Hepatocyte (in vitro differentiated cells): ENCODE measurements at regions not wholly inside any gene's neighbourhood (a gene's known extent, or its start where the extent isn't known, plus 50 kb on each side); places are given as distances from the start of the nearest gene placed in this dataset.
A peak's percentile ranks its signal among the peaks of the same experiment; 100 is the strongest.

Source experiments
- DNase-seq: peaks from one replicate; pipeline ENCODE4 v3.0.0-alpha.2; 2016; ENCODE audit warnings: low spot score
- H2AFZ ChIP-seq: fragments of 200-600 bp; sonication (generic); 2 replicates; pipeline ENCODE4 v1.6.0; 2016; ENCODE audit warnings: antibody characterized with exemption, mild to moderate bottlenecking
- H3K27ac ChIP-seq: fragments of 200-600 bp; sonication (generic); 2 replicates; pipeline ENCODE4 v1.5.1; 2016; ENCODE audit warnings: mild to moderate bottlenecking
- H3K27me3 ChIP-seq: fragments of 200-600 bp; sonication (generic); 2 replicates; pipeline ENCODE4 v1.6.1; 2016
- H3K36me3 ChIP-seq: fragments of 200-600 bp; sonication (generic); replicated peaks from 2 replicates; pipeline ENCODE4 v1.5.1; 2016; ENCODE audit warnings: low read depth; ENCODE audit not compliant: insufficient read depth
- H3K4me1 ChIP-seq: fragments of 200-600 bp; sonication (generic); 2 replicates; pipeline ENCODE4 v1.5.1; 2016; ENCODE audit warnings: mild to moderate bottlenecking, moderate library complexity; ENCODE audit not compliant: insufficient read depth
- H3K4me2 ChIP-seq: fragments of 200-600 bp; sonication (generic); 2 replicates; pipeline ENCODE4 v1.6.0; 2016
- H3K4me3 ChIP-seq: fragments of 200-600 bp; sonication (generic); 2 replicates; pipeline ENCODE4 v1.5.1; 2016; ENCODE audit warnings: mild to moderate bottlenecking
- H3K79me2 ChIP-seq: fragments of 200-600 bp; sonication (generic); 2 replicates; pipeline ENCODE4 v1.6.0; 2017; ENCODE audit warnings: mild to moderate bottlenecking
- H3K9me2 ChIP-seq: fragments of 200-600 bp; sonication (generic); replicated peaks from 2 replicates; pipeline ENCODE4 v1.6.0; 2017; ENCODE audit warnings: mild to moderate bottlenecking; ENCODE audit not compliant: insufficient read depth
- H3K9me3 ChIP-seq: fragments of 200-600 bp; sonication (generic); 2 replicates; pipeline ENCODE4 v1.5.1; 2016; ENCODE audit warnings: low read depth, mild to moderate bottlenecking
- H4K20me1 ChIP-seq: fragments of 200-600 bp; sonication (generic); 2 replicates; pipeline ENCODE4 v1.6.0; 2016; ENCODE audit warnings: mild to moderate bottlenecking; ENCODE audit not compliant: insufficient read depth, poor library complexity, severe bottlenecking
- EZH2 ChIP-seq: fragments of 200-600 bp; sonication (generic); IDR thresholded peaks from 2 replicates; pipeline ENCODE4 v1.6.1; 2016; ENCODE audit warnings: antibody characterized with exemption, mild to moderate bottlenecking, borderline replicate concordance
- EZH2phosphoT487 ChIP-seq: fragments of 200-600 bp; sonication (generic); IDR thresholded peaks from one replicate; pipeline ENCODE4 v1.6.1; 2018; ENCODE audit warnings: antibody characterized with exemption, mild to moderate bottlenecking, low read depth, moderate library complexity; ENCODE audit not compliant: unreplicated experiment, severe bottlenecking
- WGBS: methylation state at CpG from one replicate; pipeline ENCODE4 v1.1.6; 2016; ENCODE audit warnings: low lambda C conversion rate; ENCODE audit errors: missing lambda C conversion rate; 5-methylcytosine and 5-hydroxymethylcytosine counted together
- TF ChIP-seq, protein P1 (sequence below): fragments of 200-600 bp; sonication (generic); IDR thresholded peaks from 2 replicates; pipeline ENCODE4 v1.5.1; 2016; ENCODE audit warnings: antibody characterized with exemption, mild to moderate bottlenecking; ENCODE audit not compliant: poor library complexity

DNA sequence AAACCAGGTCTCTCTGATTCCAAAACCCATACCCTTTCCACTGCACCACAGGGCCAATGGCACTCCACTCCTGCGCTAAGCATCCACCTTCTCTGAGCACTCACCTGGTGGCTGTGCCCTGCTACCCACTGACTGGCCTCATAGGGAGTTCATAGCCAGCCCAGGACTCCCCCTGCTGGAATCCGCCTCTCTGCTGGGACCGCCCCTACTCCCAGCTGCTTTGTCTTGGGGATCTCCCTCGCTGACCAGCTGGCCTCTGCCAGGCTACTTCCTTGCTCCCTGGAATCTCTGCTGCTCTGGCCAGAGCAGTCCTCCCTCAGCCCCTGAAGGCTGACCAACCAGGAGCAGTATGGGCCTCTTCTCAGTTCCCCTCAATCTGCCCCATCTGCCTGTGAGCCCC is 129.7 kb downstream of the FAXC start:
- Histone ChIP-seq H3K4me3 (no peak overlapping the region), H3K4me1 (no peaks in the 10 kb centered on the region), H3K36me3 (no peaks in the 10 kb centered on the region), H3K27ac (no peak overlapping the region), H4K20me1 (no peaks in the 10 kb centered on the region), H3K79me2 (no peaks in the 10 kb centered on the region), H2AFZ (no peak overlapping the region), H3K27me3 (no peaks in the 10 kb centered on the region), H3K9me3 (no peaks in the 10 kb centered on the region), H3K4me2 (no peak overlapping the region), H3K9me2 (no peaks in the 10 kb centered on the region)
- WGBS = 14% methylated on average over 4 of the region's 4 CpGs
- TF ChIP-seq, protein P1, sequence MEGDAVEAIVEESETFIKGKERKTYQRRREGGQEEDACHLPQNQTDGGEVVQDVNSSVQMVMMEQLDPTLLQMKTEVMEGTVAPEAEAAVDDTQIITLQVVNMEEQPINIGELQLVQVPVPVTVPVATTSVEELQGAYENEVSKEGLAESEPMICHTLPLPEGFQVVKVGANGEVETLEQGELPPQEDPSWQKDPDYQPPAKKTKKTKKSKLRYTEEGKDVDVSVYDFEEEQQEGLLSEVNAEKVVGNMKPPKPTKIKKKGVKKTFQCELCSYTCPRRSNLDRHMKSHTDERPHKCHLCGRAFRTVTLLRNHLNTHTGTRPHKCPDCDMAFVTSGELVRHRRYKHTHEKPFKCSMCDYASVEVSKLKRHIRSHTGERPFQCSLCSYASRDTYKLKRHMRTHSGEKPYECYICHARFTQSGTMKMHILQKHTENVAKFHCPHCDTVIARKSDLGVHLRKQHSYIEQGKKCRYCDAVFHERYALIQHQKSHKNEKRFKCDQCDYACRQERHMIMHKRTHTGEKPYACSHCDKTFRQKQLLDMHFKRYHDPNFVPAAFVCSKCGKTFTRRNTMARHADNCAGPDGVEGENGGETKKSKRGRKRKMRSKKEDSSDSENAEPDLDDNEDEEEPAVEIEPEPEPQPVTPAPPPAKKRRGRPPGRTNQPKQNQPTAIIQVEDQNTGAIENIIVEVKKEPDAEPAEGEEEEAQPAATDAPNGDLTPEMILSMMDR = no peak
- TF ChIP-seq EZH2 = no peak
- TF ChIP-seq EZH2phosphoT487 = no peak
- DNase-seq = peak; percentile 49

DNA sequence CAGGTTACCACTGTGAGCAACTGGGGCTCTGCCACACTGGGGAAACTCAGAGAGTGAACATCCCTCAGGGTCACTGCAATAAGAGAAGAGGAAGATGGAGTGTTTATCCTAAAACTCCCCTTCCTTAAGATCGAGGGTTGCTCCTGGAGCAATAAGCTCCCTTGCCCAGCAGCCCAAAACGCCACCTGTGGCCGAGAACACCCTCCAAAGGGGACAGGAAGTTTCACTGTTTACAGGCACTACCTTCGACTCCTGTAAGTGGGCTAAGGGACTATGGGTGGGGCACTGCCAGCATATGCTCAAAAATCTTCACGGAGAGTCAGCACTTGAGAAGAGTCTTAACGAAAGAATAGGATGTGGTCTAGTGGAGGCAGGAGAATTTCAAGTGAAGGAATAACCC is 132.5 kb downstream of the FAXC start:
- H3K4me2 ChIP-seq = no peak overlapping the region
- DNase-seq = no peak
- no peaks in the 10 kb centered on the region for H4K20me1 ChIP-seq
- no peaks in the 10 kb centered on the region for H3K9me3 ChIP-seq
- H2AFZ ChIP-seq = no peak overlapping the region
- H3K27me3 ChIP-seq = no peaks in the 10 kb centered on the region
- no peaks in the 10 kb centered on the region for H3K36me3 ChIP-seq
- no peak overlapping the region for H3K4me3 ChIP-seq
- H3K9me2 ChIP-seq = no peaks in the 10 kb centered on the region
- WGBS = 42% methylated on average over 6 of the region's 6 CpGs
- H3K79me2 ChIP-seq = no peaks in the 10 kb centered on the region
- no peaks in the 10 kb centered on the region for H3K4me1 ChIP-seq
- no peak overlapping the region for H3K27ac ChIP-seq
- no peak for TF ChIP-seq EZH2phosphoT487
- TF ChIP-seq, protein P1 = no peak
- no peak for TF ChIP-seq EZH2

DNA sequence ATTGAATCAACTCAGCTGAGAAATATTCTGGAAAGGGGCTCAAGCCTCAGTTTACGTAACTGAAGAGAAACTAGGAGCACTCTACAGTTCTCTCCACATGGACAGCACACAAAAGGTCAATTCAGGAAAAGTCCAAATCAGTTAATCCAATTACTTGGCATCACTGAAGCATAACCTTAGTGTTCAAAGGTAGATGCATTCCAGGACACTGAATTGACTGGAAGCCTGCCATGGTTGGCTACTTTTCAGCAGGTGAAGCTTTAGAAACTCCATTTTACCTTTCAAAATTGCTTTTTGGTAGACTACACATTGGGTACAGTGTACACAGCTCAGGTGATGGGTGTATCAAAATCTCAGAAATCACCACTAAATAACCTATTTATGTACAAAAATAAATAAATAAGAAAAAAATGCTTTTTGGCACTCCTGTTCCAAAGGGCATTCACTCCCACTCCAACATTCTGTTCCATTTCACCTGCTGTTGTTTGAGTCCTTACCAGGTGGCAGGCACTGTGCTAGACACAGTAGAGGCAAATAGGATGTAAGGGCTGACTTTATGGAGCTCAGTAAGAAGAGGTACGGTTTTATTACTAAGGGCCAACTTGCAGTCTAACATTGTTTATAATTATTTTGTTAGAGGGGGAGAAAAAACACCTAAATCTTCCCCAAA is 153.4 kb downstream of the FAXC start:
- no peaks in the 10 kb centered on the region for H3K4me1 ChIP-seq
- H3K27ac ChIP-seq = no peak overlapping the region
- TF ChIP-seq EZH2phosphoT487 (no peak), EZH2 (no peak)
- TF ChIP-seq, protein P1 = no peak
- no peaks in the 10 kb centered on the region for H3K9me2 ChIP-seq
- H2AFZ ChIP-seq = no peak overlapping the region
- no peak overlapping the region for H3K4me3 ChIP-seq
- no peaks in the 10 kb centered on the region for H3K36me3 ChIP-seq
- H4K20me1 ChIP-seq = no peaks in the 10 kb centered on the region
- H3K9me3 ChIP-seq = no peaks in the 10 kb centered on the region
- no peak overlapping the region for H3K4me2 ChIP-seq
- DNase-seq = no peak
- H3K79me2 ChIP-seq = no peaks in the 10 kb centered on the region
- WGBS = 86% methylated on average over 2 of the region's 2 CpGs
- no peaks in the 10 kb centered on the region for H3K27me3 ChIP-seq
